ENCODE measurements at regions not wholly inside any gene's neighbourhood (a gene's known extent, or its start where the extent isn't known, plus 50 kb on each side); places are given as distances from the start of the nearest gene placed in this dataset.

DNA sequence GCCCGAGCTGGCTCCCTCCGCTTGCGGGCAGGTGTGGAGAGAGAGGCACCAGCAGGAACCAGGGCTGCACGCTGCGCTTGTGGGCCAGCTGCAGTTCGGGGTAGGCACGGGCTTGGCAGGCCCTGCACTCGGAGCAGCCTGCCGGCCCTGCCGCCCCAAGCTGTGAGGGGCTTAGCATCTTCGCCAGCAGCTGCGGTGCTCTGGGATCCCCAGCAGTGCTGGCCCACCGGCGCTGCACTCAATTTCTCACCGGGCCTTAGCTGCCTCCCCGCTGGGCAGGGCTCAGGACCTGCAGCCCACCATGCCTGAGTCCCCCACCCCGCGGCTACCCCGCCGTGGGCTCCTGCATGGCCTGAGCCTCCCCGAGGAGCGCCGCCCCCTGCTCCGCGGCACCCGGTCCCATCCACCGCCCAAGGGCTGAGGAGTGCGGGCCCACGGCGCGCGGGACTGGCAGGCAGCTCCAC, 434.4 kb upstream of the RGPD4 start:
- TF ChIP-seq, protein P1, sequence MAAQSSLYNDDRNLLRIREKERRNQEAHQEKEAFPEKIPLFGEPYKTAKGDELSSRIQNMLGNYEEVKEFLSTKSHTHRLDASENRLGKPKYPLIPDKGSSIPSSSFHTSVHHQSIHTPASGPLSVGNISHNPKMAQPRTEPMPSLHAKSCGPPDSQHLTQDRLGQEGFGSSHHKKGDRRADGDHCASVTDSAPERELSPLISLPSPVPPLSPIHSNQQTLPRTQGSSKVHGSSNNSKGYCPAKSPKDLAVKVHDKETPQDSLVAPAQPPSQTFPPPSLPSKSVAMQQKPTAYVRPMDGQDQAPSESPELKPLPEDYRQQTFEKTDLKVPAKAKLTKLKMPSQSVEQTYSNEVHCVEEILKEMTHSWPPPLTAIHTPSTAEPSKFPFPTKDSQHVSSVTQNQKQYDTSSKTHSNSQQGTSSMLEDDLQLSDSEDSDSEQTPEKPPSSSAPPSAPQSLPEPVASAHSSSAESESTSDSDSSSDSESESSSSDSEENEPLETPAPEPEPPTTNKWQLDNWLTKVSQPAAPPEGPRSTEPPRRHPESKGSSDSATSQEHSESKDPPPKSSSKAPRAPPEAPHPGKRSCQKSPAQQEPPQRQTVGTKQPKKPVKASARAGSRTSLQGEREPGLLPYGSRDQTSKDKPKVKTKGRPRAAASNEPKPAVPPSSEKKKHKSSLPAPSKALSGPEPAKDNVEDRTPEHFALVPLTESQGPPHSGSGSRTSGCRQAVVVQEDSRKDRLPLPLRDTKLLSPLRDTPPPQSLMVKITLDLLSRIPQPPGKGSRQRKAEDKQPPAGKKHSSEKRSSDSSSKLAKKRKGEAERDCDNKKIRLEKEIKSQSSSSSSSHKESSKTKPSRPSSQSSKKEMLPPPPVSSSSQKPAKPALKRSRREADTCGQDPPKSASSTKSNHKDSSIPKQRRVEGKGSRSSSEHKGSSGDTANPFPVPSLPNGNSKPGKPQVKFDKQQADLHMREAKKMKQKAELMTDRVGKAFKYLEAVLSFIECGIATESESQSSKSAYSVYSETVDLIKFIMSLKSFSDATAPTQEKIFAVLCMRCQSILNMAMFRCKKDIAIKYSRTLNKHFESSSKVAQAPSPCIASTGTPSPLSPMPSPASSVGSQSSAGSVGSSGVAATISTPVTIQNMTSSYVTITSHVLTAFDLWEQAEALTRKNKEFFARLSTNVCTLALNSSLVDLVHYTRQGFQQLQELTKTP (IDR thresholded peaks at IDR 0.05; ENCODE audit: low read depth in 1 of 2, partially characterized antibody in 2 of 2): no peak
- TF ChIP-seq CXXC5 (CRISPR knock-in tag; IDR thresholded peaks at IDR 0.05) (no peak), IRF2 (CRISPR knock-in tag; IDR thresholded peaks at IDR 0.05) (no peak), HCFC1 (IDR thresholded peaks at IDR 0.05; ENCODE audit: low read depth, low read length) (no peak), EZH2 (IDR thresholded peaks at IDR 0.05; ENCODE audit: borderline replicate concordance, low read depth, low read length) (no peak), GABPA (tag; conservative IDR thresholded peaks at IDR 0.05; ENCODE audit: low read depth) (no peak), ARHGAP35 (IDR thresholded peaks at IDR 0.05; ENCODE audit: partially characterized antibody) (no peak), WHSC1 (IDR thresholded peaks at IDR 0.05; ENCODE audit: low read length) (no peak)
- TF ChIP-seq, protein P2, sequence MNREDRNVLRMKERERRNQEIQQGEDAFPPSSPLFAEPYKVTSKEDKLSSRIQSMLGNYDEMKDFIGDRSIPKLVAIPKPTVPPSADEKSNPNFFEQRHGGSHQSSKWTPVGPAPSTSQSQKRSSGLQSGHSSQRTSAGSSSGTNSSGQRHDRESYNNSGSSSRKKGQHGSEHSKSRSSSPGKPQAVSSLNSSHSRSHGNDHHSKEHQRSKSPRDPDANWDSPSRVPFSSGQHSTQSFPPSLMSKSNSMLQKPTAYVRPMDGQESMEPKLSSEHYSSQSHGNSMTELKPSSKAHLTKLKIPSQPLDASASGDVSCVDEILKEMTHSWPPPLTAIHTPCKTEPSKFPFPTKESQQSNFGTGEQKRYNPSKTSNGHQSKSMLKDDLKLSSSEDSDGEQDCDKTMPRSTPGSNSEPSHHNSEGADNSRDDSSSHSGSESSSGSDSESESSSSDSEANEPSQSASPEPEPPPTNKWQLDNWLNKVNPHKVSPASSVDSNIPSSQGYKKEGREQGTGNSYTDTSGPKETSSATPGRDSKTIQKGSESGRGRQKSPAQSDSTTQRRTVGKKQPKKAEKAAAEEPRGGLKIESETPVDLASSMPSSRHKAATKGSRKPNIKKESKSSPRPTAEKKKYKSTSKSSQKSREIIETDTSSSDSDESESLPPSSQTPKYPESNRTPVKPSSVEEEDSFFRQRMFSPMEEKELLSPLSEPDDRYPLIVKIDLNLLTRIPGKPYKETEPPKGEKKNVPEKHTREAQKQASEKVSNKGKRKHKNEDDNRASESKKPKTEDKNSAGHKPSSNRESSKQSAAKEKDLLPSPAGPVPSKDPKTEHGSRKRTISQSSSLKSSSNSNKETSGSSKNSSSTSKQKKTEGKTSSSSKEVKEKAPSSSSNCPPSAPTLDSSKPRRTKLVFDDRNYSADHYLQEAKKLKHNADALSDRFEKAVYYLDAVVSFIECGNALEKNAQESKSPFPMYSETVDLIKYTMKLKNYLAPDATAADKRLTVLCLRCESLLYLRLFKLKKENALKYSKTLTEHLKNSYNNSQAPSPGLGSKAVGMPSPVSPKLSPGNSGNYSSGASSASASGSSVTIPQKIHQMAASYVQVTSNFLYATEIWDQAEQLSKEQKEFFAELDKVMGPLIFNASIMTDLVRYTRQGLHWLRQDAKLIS (CRISPR knock-in tag; IDR thresholded peaks at IDR 0.05): no peak
- TF ChIP-seq, protein P3, sequence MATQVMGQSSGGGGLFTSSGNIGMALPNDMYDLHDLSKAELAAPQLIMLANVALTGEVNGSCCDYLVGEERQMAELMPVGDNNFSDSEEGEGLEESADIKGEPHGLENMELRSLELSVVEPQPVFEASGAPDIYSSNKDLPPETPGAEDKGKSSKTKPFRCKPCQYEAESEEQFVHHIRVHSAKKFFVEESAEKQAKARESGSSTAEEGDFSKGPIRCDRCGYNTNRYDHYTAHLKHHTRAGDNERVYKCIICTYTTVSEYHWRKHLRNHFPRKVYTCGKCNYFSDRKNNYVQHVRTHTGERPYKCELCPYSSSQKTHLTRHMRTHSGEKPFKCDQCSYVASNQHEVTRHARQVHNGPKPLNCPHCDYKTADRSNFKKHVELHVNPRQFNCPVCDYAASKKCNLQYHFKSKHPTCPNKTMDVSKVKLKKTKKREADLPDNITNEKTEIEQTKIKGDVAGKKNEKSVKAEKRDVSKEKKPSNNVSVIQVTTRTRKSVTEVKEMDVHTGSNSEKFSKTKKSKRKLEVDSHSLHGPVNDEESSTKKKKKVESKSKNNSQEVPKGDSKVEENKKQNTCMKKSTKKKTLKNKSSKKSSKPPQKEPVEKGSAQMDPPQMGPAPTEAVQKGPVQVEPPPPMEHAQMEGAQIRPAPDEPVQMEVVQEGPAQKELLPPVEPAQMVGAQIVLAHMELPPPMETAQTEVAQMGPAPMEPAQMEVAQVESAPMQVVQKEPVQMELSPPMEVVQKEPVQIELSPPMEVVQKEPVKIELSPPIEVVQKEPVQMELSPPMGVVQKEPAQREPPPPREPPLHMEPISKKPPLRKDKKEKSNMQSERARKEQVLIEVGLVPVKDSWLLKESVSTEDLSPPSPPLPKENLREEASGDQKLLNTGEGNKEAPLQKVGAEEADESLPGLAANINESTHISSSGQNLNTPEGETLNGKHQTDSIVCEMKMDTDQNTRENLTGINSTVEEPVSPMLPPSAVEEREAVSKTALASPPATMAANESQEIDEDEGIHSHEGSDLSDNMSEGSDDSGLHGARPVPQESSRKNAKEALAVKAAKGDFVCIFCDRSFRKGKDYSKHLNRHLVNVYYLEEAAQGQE (IDR thresholded peaks at IDR 0.05; ENCODE audit: borderline replicate concordance): no peak
- TF ChIP-seq, protein P3 (CRISPR knock-in tag; IDR thresholded peaks at IDR 0.05; ENCODE audit: low read depth): no peak

Measured in K562 (cell line).